Upper lobe of left lung (tissue), 4 donors: ENCODE measurements at regions not wholly inside any gene's neighbourhood (a gene's known extent, or its start where the extent isn't known, plus 50 kb on each side); places are given as distances from the start of the nearest gene placed in this dataset.

Experiments used
- EP300 ChIP-seq, 4 donors: sonication (generic); formaldehyde crosslinking; IDR thresholded peaks; one replicate each; pipeline ENCODE4 v1.5.1; 2017; ENCODE audit warnings: antibody characterized with exemption in 4 of 4, control low read depth in 2 of 4
- POLR2A ChIP-seq, 4 donors: fragments of 450-650 bp; IDR thresholded peaks; one replicate each; pipeline ENCODE4 v1.5.1; 2016 to 2017; ENCODE audit warnings: antibody characterized with exemption in 4 of 4, mild to moderate bottlenecking in 2 of 4
- POLR2AphosphoS5 ChIP-seq, 2 donors: sonication (generic); formaldehyde crosslinking; IDR thresholded peaks; one replicate each; pipeline ENCODE4 v1.5.1; 2017; ENCODE audit warnings: antibody characterized with exemption in 2 of 2
- TF ChIP-seq, protein P1 (sequence below), 6 experiments: fragments of 450-650 bp in 4 of 6; fragments of 200-600 bp in 2 of 6; sonication (generic) in 2 of 6; IDR thresholded peaks; one replicate each; pipeline ENCODE4 v1.5.1; 2016 to 2019; ENCODE audit warnings: antibody characterized with exemption in 6 of 6

DNA sequence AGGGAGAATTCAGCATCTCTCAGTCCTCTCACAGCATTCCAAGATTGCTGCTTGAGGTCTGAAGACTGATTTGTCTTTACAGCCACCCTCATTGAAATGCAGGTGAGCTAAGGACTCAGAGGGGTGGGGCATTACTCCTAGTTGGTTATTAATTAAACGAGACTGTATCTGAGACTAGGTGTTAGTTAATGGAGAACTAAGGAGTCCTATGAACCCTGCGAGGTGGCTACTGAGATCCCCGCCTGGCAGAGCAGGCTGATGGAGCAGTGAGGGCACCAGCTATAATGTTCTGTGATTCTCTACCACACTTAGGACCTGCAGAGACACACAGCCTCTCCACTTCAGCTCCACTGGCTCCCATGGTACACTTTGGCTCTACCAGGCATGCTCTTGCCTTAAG is 215.3 kb downstream of the MID1IP1 start:
- TF ChIP-seq, protein P1, sequence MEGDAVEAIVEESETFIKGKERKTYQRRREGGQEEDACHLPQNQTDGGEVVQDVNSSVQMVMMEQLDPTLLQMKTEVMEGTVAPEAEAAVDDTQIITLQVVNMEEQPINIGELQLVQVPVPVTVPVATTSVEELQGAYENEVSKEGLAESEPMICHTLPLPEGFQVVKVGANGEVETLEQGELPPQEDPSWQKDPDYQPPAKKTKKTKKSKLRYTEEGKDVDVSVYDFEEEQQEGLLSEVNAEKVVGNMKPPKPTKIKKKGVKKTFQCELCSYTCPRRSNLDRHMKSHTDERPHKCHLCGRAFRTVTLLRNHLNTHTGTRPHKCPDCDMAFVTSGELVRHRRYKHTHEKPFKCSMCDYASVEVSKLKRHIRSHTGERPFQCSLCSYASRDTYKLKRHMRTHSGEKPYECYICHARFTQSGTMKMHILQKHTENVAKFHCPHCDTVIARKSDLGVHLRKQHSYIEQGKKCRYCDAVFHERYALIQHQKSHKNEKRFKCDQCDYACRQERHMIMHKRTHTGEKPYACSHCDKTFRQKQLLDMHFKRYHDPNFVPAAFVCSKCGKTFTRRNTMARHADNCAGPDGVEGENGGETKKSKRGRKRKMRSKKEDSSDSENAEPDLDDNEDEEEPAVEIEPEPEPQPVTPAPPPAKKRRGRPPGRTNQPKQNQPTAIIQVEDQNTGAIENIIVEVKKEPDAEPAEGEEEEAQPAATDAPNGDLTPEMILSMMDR (IDR thresholded peaks at IDR 0.05): no peak
- TF ChIP-seq EP300 (IDR thresholded peaks at IDR 0.05) (no peak), POLR2A (IDR thresholded peaks at IDR 0.05) (no peak), POLR2AphosphoS5 (IDR thresholded peaks at IDR 0.05) (no peak)
